H1 (cell line): ENCODE measurements at regions not wholly inside any gene's neighbourhood (a gene's known extent, or its start where the extent isn't known, plus 50 kb on each side); places are given as distances from the start of the nearest gene placed in this dataset.

ENCODE experiments used
- TEAD4 ChIP-seq: IDR thresholded peaks from 2 replicates; pipeline ENCODE4 v1.6.1; 2012; ENCODE audit warnings: low read depth, low read length, inconsistent platforms, mixed read lengths
- TF ChIP-seq, protein P1 (sequence below), 3 experiments: IDR thresholded peaks; 1 replicate in 2 of 3; 2 replicates in 1 of 3; pipeline versions ENCODE4 v1.5.1 to v1.6.1; 2011; ENCODE audit warnings: low read length in 3 of 3, mild to moderate bottlenecking in 3 of 3, inconsistent platforms in 2 of 3, low read depth in 1 of 3, moderate library complexity in 1 of 3; ENCODE audit not compliant: insufficient read depth in 1 of 3; ENCODE audit errors: control extremely low read depth in 1 of 3

DNA sequence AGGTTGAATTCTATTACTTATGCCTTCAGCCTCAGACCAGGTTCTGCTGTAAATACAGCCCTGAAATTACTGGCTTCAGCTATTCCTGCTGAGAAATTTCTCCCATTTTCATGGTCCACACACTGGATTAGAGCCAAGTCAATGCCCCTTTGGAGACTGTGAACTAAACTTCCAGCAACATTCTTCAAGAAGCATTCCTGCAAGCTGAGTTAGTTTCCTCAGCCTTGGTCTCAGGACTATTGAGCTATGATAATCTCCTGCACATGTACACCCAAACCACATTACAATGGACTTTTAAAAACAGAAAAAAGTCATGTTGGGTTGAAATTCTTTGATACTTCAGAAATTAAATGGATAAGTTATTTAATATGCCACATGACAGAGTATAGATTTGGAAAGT, 58.0 kb upstream of the AVPR1A start:
- TF ChIP-seq, protein P1, sequence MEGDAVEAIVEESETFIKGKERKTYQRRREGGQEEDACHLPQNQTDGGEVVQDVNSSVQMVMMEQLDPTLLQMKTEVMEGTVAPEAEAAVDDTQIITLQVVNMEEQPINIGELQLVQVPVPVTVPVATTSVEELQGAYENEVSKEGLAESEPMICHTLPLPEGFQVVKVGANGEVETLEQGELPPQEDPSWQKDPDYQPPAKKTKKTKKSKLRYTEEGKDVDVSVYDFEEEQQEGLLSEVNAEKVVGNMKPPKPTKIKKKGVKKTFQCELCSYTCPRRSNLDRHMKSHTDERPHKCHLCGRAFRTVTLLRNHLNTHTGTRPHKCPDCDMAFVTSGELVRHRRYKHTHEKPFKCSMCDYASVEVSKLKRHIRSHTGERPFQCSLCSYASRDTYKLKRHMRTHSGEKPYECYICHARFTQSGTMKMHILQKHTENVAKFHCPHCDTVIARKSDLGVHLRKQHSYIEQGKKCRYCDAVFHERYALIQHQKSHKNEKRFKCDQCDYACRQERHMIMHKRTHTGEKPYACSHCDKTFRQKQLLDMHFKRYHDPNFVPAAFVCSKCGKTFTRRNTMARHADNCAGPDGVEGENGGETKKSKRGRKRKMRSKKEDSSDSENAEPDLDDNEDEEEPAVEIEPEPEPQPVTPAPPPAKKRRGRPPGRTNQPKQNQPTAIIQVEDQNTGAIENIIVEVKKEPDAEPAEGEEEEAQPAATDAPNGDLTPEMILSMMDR (IDR thresholded peaks at IDR 0.05; ENCODE audit: control extremely low read depth in 1 of 3, insufficient read depth in 1 of 3, low read depth in 1 of 3, low read length in 3 of 3) = no peak
- TF ChIP-seq TEAD4 = no peak
